ENCODE measurements at regions not wholly inside any gene's neighbourhood (a gene's known extent, or its start where the extent isn't known, plus 50 kb on each side); places are given as distances from the start of the nearest gene placed in this dataset. TPM values are rescaled to one million over a fixed set of nuclear protein-coding genes. Genes with fewer than 3 reads are reported as not detected.

Small RNA genes lying in the stretch of these regions (small RNA-seq; reads per million reads assigned to genes)
- not detected for gene AP003730.1 (ENCODE audit: low replicate concordance)
- not detected for gene RNA5SP346 (ENCODE audit: low replicate concordance)
- gene RNA5SP347 (ENCODE audit: low replicate concordance), result not detected

Data from GM23338 (cell line).